Hematopoietic multipotent progenitor cell (in vitro differentiated cells): ENCODE measurements at regions not wholly inside any gene's neighbourhood (a gene's known extent, or its start where the extent isn't known, plus 50 kb on each side); places are given as distances from the start of the nearest gene placed in this dataset.
"Not testable (repeated sequence)": the region's sequence is repeated elsewhere in the genome, so short reads cannot be mapped to it uniquely, and the experiment has no call there.

Experiments
- DNase-seq, 3 donors: peaks; one replicate each; pipeline ENCODE4 v3.0.0-alpha.2; 2011 to 2015; ENCODE audit warnings: low read depth in 2 of 3, low spot score in 2 of 3

DNA sequence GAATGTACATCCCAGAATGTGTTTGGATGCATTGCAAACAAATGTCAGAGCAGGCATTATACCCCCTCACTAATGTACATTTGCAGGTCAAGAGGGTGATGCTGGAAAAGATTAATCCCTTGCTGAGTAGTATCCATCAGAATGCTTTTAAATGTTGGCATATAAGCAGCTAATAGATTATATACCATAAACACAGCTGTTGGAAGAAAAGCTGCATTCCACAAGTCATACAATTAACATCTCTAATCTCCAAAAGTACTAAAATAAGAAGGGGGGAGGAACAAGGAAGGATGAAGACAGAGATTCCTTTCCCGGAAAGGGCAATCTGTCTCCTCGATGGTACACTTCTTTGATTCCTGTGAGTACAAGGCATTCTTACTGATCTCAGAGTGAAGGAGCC is 445.7 kb upstream of the CDIN1 start:
- DNase-seq, result no peak

DNA sequence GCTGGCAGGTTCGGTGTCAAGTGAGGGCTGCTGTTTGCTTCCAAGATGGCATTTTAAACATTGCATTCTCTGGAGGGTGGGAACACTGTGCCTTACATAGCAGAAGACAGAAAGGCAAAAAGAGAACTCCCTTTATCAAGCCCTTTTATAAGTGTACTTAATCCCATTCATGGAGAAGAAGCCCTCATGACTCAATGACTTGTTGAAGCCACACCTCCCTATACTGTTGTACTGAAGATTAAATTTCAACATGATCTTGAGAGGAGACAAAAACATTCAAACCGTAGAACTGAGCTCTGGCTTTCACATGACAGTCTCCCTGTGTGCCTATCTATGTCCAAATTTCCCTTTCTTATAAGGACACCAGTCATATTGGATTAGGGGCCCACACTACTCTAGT is 443.4 kb upstream of the CDIN1 start:
- no peak for DNase-seq

DNA sequence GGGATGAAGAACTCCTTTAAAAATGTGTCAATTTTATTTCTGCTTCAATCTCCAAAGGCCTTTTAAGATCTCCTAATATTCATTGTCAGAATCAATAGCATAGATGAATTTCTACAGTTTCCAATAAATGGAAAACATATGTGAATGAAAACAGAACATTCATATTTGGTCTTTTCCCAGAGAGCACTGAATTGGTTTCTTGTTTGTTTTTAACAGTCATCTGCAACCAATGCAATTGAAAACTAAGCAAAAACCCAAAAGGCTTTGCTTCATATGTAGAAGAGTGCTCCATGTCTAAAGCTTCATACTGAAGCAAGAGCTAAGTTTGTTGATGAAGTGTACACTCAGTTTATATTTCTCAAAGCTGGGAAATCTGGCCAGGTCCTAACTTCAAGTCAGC is 426.5 kb upstream of the CDIN1 start:
- DNase-seq, result no peak

DNA sequence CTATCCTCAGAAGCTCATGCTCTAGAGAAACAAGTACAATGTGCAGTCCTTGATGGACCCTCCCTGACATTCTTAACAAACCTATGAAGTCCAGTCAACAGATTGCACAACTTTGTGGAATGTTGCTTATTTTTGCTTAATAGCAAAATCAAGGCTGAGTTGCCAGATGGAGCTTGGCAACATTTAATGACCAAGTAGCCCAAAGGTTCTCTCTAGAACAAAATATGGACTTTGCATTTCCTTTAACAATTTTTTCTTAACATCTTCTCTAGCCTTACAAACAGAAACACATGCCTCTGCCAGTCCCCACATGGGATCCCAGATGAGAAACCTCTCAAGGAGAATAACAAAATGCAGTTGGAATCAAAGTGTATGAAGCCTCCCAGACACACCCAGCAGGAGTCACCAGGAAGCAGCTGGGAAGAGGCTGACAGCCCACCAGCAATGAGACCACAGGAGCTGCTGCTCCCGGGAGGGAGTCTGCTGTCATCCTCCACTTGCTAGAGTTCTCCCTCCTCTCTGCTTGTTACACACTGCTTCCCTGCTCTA is 422.5 kb upstream of the CDIN1 start:
- DNase-seq, result no peak

DNA sequence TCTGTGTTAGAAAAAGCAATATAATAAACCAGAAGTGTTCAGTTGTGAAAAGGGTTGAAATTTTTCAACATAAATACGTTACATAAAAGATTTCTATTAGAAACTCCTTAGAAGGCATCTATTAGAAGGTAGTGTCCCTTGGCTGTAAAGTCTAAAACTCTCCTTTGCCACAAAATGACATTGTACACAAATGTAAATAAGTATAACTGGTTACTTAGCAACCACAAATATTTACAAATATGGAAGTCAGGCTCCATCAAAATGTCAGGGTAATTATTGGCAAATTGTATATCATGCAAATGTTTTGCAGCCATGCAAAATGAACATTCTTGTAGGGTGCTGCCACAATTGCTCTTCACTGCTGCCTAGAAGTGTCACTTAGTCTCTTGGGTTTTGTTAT is 419.1 kb upstream of the CDIN1 start:
- DNase-seq, result no peak

DNA sequence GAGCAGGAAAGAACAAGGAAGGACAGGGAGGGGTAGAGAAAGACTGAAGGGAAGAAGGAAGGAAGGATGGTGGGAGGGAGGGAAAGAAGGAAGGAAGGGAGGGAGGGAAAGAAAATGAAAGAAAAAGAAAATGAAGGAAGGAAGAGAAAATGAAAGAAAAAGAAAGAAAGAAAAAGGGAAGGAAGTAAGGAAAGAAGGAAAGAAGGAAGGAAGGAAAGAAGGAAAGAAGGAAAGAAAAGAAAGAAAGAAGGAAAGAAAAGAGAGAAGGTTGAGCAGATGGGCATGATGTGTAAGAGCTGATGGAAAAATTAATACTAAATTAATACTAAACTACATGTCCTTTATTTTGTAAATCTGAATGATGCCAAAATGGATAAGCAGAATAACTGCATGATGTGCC is 418.3 kb upstream of the CDIN1 start:
- DNase-seq, result no peak

DNA sequence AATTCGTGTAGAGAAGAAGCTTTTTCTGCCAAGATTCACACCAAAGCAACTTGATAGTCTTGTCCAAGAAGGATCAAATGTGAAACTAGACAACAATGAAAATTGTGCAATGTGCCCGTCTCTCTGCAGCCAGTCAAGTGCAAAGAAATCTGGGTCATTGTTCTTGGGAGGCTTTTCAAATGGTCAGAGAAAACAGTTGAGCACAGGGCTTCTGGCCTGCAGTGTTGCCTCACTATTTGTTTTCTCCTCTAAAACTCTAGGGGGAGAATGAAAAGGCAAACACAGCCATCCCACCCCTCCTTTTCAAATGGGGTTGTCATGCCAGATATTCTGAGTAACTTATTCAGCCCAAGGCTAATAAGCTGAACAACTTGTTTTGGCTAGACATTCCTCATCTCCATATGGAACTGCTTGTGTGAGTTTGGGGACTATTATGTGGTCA is 417.6 kb upstream of the CDIN1 start:
- no peak for DNase-seq

DNA sequence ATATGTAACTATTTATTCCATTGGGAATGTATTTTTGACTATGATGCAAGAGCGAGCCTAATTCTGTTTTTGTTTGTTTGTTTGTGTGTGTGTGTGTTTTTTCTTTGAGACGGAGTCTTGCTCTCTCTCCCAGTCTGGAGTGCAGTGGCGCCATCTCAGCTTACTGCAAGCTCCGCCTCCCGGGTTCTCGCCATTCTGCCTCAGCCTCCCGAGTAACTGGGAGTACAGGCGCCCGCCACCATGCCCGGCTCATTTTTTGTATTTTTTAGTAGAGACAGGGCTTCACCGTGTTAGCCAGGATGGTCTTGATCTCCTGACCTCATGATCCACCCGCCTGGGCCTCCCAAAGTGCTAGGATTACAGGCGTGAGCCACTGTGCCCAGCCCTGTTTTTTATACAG is 415.4 kb upstream of the CDIN1 start:
- DNase-seq, result not testable (repeated sequence)

DNA sequence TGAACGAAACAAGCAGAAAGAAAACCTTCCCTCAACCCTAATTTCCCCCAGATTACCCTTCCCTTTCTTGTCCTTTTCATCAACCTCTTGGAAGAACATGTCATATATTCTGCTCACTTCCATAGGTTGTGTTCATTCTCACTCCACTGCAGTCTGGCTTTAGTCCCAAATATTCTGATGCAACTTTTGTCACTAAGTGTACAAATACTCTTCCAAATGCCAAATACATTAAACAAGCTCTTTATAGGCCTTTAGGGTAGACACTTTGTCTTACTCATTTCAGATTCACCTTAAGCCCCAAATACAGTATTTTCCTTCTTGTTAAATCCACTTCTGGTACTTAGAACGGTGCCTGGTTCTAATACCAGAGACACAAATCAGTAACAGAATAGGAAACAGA is 406.5 kb upstream of the CDIN1 start:
- DNase-seq, result no peak

DNA sequence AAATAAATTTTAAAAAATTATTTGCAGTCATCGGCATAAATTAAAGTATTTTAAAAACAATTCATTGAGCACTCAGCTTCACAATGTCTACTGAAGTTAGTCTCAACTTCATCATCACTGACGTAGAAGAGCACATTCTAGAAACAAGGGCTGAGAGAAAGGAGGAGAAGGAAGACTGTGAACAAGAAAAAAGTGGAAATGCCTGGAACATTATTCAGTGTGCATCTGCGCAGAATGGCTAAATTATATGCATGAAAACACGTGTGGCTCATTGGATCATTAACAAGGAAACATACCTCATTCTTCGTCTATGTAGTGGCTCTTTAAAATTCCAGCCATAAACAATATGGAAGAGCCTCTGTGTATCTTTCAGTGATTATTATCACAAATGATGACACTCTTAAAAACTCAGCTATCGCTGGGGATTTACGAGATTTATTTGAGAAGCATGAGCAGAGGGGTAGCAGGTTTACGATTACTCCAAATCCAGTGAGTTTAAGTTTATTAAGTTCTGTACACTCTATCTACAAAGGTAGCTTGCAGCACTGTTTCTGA is 404.2 kb upstream of the CDIN1 start:
- DNase-seq, result no peak

DNA sequence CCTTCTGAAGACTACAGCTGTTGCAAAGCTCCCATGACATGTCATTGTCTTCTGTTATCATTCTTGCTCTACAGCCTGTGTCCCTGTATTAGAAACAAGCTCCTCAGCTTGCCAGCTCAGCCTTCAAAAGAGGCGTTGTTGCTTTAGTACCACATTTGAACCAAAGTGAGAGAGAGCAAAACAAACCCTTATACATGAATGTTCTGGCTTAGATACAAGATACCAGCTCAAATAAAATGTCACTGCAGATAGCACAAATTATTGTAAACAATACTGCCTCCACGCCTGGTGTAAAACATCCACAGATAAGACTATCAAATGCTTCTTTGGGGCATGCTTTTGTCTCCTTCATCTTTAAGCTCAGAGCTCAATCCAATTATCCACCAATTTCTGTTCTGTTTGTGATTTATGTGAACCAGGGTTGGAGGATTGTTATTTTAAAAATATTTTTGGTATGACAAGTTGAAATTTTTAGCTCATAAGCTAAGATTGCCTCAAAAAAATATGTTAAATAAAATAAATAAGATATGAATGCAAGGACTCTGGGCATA is 403.6 kb upstream of the CDIN1 start:
- DNase-seq, result no peak

DNA sequence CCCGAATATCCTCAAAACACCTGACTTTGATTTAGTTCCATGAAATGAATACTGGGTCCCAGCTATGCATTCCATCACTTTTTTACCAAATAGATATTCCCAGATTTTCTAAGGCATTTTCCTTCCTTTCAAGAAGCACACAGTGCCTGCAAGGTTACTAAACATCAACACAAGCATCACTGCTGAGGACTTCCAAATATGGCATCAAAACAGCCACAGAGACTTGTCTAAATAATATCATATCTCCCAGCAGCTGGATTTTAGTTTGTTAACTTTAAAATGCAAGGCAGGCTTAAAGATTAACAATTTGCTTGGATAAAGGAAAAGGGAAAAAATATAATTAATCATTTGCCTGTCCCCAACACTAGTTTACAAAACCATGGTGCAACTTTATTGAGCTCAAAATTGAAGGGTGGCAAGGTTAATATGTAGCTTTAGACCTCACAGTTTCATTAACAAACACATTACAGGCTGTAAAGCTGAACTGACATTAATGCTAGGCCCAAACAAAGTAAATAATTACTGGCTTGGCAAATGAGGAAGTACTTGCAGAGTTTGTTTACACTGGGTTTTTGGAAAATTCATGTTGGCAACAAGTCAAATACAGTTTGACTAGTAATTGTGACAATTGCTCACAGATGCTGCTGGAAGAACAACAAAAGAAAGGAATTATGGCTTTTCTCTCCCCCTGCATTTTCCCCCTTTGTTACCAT is 401.7 kb upstream of the CDIN1 start:
- DNase-seq, result no peak

DNA sequence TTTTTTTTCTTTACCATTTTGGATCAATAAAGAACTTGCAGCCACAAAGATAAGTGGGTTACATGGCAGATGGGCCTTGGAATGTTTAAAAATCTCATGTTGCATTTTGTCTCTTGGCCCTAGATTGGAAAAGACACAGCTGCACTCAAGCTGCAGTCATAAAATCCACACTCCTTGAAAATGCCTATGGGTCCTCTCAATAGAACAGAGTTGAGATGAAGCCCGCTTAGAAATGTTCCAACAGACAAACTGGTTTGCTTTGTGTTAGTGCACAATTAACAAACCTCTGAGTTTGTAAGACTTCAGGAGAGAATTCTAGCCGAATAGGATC is 401.2 kb upstream of the CDIN1 start:
- DNase-seq, result no peak

DNA sequence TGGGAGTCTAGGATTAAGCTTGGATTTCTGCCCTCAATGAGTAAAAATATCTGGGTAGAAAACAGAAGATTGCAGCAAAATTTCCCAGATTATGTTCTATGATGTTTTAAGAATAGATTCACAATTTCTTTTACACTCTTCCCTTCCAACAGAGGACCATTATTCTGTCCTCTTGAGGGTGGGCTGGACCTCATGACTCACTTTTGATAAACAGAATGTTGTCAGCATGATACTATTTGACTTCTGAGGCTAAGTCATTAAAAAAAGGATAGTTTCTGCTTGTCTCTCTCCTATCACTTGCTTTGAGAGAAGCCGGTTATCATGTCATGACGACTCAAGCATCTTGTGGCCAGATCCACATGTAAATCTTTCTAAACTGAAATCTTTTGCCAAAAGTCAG is 396.2 kb upstream of the CDIN1 start:
- DNase-seq, result no peak

DNA sequence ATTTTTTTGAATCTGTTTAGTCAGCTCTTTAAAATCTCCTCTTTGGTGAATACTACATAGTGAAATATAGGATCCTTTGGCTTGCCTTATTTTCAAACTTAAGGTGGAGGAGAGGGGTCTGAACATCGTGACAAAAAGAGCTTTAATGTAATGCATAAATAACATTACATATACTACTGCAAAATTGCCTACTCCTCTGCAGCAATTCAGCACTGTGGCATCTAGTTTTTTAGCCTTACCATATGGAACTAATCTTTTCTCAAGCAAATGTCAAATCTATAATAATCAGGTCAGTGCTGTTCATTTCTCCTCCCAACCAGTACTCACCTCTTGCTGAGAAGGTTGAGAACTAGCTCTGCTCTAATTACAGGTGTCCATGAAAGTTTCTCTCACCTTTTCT is 394.0 kb upstream of the CDIN1 start:
- no peak for DNase-seq

DNA sequence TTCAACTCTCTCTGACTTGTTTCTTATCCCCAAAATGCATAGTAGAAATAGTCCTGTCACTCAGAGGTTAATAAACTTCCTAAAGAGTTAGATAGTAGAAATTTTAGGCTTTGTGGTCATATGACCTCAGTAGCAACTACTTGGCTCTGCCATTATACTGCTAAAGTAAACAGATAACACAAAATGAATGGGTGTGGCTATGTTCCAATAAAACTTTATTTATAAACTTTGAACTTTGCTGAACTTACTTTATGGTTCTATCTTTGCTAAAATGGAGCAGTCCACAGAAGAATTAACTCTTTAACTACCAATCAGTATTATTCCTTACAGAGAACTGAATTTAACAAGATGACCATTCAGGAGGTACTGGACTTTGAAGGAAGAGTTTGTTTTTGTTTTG is 393.6 kb upstream of the CDIN1 start:
- DNase-seq, result no peak

DNA sequence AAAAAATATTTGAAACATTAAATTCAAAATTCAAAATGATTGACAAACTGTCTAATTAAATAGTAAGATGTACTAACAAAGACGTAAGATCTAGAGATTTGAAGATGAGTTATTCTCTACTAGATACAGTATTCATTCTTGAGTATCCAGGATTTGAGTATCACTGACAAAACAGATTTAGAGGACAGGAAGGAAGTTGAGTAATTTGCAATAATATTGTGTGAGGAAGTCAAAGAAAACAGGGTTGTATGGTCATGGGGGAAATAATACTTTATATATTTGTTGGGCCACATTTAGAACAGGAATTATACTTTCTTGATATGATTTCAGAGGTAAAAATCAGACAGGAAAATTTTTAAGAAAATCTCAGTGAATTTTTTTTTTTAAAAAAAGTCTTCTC is 393.1 kb upstream of the CDIN1 start:
- DNase-seq, result no peak

DNA sequence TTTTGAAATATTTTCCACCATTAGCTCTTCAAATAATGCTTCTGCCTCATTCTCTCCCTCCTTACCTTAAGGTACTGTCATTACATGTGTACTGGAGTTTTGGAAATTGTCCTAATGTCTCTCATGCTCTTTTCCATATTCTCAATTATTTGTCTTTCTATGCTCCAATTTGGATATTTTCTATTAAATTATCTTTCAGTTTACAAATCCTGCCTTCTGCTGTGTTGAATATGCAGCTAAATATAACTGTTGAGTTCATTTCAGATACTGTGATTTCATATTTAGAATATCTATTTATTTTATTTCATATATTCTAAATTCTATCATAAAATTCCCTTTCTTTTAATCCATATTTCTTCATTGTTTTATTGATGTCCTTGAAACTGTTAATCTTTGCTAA is 388.0 kb upstream of the CDIN1 start:
- no peak for DNase-seq

DNA sequence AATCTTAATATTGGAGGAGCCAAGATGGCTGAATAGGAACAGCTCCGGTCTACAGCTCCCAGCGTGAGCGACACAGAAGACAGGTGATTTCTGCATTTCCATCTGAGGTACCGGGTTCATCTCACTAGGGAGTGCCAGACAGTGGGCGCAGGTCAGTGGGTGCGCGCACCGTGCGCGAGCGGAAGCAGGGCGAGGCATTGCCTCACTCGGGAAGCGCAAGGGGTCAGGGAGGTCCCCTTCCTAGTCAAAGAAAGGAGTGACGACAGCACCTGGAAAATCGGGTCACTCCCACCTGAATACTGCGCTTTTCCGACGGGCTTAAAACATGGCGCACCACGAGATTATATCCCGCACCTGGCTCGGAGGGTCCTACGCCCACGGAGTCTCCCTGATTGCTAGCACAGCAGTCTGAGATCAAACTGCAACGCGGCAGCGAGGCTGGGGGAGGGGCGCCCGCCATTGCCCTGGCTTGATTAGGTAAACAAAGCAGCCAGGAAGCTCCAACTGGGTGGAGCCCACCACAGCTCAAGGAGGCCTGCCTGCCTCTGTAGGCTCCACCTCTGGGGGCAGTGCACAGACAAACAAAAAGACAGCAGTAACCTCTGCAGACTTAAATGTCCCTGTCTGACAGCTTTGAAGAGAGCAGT is 383.9 kb upstream of the CDIN1 start:
- DNase-seq, result not testable (repeated sequence)

DNA sequence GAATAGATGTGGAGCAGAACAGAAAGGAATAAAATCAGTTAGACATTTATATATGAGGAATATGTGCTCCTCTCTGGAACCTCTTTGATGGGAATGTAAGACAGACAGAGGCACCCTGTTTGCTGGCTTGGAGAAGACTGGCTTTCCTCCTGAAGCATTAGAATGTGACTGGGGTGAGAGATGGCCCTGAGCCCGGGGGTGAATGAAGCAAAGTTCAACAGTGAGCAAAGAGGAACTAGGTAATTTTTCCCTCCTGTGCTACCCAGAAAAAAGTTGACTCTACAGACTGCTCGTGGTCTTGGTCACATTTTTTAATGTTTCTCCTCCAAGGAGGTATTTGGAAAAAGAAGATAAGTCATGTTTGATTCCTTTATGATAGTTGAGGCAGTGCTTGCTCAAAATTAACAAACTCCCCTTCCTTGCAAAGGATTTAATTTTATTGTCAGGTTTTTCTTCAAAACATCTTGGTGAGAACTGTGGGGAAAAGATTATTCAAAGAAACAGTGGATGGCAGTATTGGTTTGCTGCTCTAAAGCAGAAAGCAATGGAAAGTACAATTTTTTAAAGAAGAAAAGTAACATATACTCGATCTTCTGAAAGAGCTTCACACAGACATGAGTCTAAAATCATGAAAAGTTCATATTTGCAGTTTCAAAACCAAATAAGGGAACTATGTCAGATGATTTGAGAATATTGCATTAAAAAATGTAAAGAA is 370.4 kb upstream of the CDIN1 start:
- no peak for DNase-seq

DNA sequence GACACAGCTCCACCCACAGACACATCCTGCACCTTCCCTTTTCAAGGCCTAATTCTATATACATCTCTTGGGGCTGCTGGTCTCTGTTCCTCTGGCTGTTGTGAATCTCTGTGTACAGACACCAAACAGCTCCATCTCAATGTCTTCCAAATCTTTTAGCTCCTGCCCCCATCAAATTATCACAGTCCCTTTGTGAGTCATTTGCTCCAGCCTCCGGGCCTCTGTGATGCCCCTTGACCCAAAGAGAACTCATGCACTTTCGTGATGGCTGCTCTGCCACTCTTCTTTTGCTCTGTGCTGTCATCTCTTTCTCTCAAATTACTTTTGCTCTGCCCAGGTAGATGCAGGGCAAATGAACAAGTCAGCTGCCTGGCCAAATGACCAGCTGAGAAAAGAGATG is 369.0 kb upstream of the CDIN1 start:
- DNase-seq, result no peak
